ENCODE measurements at regions not wholly inside any gene's neighbourhood (a gene's known extent, or its start where the extent isn't known, plus 50 kb on each side); places are given as distances from the start of the nearest gene placed in this dataset.

DNA sequence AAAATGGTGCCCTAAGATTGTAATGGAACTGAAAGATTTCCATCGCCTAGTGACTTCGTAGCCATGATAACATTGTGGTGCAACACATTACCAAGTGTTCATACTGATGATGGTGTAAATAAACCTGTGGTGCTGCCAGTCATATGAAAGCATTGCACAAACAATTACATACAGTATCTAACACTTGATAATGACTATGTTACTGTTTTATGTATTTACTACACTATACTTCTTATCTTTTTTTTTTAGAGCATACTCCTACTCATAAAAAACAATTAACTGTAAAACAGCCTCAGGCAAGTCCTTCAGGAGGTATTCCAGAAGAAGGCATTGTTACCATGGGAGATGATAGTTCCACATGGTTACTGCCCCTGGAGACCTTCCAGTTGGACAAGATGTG is 152.7 kb upstream of the EDNRA start:
- TF ChIP-seq, protein P1, sequence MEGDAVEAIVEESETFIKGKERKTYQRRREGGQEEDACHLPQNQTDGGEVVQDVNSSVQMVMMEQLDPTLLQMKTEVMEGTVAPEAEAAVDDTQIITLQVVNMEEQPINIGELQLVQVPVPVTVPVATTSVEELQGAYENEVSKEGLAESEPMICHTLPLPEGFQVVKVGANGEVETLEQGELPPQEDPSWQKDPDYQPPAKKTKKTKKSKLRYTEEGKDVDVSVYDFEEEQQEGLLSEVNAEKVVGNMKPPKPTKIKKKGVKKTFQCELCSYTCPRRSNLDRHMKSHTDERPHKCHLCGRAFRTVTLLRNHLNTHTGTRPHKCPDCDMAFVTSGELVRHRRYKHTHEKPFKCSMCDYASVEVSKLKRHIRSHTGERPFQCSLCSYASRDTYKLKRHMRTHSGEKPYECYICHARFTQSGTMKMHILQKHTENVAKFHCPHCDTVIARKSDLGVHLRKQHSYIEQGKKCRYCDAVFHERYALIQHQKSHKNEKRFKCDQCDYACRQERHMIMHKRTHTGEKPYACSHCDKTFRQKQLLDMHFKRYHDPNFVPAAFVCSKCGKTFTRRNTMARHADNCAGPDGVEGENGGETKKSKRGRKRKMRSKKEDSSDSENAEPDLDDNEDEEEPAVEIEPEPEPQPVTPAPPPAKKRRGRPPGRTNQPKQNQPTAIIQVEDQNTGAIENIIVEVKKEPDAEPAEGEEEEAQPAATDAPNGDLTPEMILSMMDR (IDR thresholded peaks at IDR 0.05), result no peak
- TF ChIP-seq POLR2A (IDR thresholded peaks at IDR 0.05) (no peak), EP300 (IDR thresholded peaks at IDR 0.05) (no peak), POLR2AphosphoS5 (IDR thresholded peaks at IDR 0.05) (no peak)
